Activated CD8-positive, alpha-beta memory T cell treated with anti-CD3 and anti-CD28 coated beads, Interleukin-2, amount 50 U/mL, for 4 hours (primary cell): ENCODE measurements at regions not wholly inside any gene's neighbourhood (a gene's known extent, or its start where the extent isn't known, plus 50 kb on each side); places are given as distances from the start of the nearest gene placed in this dataset.

Experiments
- DNase-seq: peaks from one replicate; pipeline ENCODE4 v3.0.0-alpha.2; 2020

DNA sequence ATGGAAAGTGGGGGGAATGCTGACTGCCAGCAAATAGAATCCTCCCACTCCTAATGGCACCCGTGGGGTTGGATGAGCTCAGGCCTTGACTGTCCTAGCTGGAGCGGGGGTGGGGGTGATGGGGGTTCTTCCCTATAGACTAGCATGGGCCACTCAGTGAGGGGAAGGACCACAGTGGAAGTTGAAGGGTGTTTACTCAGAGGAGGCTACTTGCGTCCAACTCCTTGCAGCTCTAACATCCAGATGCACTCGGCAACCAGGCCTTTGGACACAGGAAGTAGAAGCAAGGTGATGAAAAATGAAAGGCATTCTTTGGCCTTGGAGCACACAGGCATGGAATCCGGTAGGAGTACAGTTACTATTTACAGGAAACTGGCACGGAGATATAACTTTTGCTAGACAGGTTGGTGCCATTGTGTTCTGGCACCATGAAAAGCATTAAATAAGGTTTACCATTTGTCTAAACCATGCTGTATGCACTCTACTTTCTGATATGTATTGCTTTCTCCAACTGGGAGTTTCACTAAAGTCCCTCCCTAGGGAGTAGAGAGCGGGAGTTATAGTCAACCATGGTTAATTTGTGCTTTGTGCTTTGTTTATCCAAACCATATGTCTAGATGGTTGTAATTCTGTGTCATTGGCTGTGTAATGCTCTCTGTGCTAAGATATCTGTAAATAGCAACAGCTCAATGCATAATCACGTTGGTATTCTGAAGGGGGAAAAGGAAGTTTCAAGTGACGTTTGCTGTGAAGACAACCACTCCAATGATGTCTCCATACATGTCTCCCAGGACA is 125.3 kb downstream of the TSHZ3 start:
- no peak for DNase-seq

DNA sequence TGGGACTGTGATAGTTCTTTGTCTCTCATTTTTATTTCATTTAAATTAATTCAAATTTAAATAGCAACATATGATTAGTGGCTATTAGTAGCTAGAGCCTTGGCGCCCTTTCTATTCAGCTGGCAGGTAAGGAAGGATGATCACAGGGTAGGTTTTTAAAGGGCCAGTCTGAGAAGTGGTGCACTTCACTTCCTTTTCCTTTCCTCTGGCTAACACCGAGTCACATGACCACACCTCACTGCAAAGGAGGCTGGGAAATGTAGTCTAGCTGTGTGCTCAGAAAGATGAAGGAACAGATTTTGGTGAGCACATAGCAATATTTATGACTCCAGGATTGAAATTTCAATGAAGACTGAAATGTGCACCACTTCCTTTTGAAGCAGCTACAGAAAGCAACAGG is 128.7 kb downstream of the TSHZ3 start:
- DNase-seq = no peak

DNA sequence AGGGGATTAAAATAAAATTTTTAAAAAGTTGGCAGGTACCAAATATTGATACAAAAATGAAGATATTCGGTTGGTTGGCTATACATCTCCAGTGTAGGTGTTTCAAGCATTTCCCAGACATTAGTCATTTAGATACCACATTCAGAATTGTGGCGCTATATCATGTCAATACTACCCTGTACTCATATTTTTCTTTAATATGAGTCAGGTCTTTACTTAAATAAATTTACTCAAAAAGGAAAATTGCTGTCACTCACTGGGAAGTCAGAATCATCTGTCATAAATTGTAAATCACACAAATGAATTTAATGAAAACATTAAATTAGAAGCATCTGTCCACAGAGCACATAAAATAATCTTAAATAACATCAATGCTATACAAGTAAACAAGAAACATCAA is 134.2 kb downstream of the TSHZ3 start:
- no peak for DNase-seq

DNA sequence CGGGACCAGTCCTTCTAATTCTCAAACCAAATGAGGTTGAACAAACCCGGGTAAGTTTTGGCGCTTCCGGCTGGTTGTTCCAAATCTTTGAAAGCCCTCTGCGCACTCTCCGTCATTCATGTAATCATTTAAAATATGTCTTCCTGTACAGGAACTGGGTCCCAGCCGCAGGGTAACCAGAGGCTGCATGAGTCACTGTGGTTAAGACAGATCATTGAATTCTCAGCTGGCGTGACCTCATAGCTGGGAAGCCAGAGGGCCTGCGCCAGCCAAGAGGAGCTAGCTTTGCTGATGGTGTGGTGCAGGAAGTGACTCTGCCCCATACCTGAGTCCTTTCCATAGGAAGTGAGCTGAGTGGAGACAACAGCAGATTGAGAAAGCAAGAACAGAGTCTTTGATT is 135.2 kb downstream of the TSHZ3 start:
- DNase-seq = peak; percentile 78

DNA sequence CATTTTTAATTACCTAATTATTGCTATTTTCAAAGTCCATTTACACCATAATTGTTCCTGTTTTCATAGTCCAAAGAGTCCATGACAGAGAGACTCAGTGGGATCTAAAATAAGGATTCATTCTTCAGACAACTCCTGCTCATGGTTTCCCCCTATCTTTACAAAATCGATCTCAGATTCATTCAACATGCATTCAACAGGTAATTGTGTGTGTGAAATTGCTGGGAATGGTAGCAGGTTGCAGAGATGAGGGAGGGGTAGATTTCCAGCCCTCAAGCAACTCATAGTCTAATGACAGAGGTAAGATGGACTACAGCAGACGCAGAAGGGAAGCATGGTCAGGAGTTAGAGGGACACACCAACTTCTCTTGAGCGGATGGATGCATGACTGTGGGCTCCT is 138.1 kb downstream of the TSHZ3 start:
- DNase-seq = no peak

DNA sequence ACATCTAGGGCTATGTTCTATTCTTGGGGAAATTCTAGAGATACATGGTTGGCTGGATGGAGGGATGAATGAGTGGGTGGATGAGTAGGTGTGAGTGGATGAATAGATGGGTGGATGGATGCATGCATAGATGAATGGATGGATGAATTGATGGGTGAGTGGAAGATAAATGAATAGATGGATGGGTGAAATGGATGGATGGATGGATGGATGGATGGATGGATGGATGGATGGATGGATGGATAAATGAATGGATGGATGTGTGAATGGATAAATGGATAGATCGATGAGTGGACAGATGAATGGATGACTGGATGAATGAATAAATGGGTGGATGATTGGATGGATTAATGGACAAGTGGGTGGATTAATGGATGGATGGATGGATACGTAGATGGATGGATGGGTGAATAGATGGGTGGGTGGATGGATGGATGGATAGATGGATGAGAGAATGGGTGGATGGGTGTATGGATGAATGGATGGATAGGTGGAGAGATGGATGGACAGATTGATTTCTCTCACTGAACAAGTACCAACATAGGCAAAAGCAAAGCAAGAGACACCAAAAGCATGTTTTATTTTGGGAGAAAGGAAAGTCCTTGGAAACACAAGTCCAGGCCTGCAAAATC is 143.2 kb downstream of the TSHZ3 start:
- no peak for DNase-seq

DNA sequence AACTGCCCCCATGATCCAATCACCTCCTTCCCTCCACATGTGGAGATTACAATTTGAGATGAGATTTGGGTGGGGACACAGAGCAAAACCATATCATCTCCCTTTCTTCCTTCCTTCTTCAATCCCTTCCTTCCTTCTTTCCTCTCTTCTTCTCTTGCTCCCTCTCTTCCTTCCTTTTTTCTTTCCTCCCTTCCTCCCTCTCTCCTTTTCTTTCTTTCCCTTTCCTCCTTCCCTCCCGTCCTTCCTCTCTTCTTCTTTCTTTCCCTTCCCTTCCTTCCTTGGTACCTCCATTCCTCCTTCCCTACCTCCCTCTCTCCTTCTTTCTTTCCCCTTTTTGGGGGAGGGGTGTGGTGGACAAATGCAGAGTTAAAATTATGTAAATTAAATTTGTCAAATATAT is 145.1 kb downstream of the TSHZ3 start:
- no peak for DNase-seq

DNA sequence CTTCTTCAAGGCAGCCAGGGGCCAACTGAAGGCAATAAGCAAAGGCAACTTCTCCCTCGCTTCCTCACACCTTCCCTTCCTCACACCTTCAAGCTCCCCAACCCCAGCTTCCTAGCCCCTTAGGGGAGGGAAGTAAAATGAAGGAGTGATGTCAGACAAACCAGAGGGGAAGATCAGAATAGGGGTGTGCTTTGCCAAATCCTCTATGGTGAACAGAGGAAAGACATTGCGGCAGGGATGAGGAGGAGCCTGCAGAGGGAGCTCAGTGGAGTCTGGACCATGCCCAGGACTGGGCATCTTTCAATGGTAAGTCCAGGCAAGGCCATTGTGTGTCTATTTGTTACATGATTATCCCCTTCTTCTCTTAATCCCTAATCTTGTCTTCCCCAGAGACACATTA is 164.0 kb downstream of the TSHZ3 start:
- DNase-seq = no peak

DNA sequence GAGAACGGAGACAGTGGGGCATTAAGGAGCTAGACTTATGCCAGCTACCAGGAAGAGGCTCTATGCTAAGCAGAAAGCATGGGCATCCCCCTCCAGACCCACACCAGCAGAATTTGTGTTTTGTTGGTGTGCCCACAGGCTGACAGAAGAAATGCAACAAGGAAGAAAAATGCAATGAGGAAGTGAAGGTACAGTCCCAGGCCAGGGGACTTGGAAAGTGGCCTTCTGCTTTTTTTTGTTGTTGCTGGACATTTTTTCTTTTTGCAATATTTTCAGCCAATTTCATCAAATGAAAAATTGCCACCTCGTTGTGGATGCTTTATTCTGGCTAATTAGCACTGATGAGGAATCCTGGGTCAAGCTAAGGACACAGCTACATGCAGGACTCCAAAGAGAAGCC is 167.7 kb downstream of the TSHZ3 start:
- DNase-seq = no peak

DNA sequence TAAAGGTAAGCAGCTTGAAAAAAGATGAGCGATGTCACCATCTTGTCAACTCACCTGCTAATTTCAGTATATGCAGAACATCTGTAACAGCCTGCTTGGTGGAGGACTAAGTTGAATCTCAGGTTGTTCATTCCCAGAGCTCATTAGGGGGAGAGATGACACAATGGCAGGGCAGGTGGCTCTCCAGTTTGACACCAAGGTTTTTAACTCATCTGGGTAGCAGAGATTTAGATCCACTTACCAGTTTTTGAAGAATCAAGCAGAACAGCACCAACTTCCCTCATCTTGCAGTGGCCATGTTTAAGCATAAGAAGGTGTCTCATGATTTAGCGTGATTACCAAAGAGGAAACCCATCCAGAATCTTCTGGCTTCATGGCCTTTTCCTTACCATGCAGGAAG is 168.3 kb downstream of the TSHZ3 start:
- no peak for DNase-seq

DNA sequence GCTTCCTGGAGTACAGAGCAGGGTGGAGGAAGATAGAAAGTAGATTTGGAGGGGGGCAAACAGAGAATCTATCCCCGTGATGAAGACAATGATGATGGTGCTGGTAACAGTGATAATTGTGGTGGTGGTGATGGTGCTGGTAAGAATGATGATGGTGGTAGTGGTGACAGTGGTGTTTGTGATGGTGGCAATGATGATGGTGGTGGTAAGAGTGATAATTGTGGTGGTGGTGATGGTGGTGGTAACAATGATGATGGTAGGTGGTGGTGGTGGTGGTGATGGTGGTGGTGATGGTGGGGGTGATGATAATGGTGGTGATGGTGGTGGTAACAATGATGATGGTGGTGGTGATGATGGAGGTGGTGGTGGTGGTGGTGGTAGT is 169.8 kb downstream of the TSHZ3 start:
- no peak for DNase-seq

DNA sequence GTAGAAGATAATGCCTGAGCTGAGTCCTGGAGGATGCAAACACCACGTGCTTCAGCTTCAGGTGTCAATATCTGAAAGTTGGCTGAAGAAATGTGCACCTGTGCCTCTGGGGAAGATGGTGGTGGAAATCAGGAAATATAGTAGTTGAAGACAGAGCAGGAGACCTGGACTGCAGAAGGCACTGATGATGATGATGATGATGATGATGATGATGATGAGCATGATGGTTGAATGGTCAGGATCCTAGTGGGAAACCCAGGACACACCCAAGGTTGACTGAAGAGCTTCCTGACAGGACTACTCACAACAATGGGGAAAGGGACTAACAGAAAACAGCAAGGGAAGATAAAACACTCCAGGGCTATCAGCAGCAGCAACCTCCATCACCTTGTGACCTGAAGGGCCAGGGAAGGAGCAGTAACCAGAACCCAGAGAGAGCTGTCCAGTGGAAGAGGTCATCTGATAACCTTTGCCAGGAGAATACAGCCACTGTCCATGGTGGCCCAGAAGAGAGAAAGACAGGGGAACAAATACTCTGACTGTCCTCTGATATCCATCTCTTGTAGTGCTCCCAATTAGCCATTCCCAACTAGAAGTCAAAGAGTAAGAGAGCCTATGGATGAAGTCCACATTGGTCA is 170.3 kb downstream of the TSHZ3 start:
- DNase-seq = no peak

DNA sequence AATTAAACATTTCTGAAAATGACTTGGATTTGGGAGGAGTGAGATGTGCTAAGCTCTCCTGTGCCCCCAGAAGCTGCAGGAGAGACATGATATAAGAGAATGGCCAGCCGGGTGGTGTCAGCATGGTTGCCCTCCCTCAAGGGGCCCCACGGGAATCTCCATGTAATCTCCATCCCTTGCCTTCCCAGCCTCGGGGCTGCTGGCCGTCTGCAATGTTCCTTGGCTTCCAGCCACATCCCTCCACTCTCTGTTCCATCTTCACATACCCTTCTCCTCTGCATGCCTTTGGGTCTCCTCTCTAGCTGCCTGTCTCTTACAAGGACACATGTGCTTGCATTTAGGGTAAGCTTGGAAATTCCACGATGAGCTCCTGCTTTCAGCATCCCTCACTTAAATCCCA is 172.0 kb downstream of the TSHZ3 start:
- DNase-seq = no peak

DNA sequence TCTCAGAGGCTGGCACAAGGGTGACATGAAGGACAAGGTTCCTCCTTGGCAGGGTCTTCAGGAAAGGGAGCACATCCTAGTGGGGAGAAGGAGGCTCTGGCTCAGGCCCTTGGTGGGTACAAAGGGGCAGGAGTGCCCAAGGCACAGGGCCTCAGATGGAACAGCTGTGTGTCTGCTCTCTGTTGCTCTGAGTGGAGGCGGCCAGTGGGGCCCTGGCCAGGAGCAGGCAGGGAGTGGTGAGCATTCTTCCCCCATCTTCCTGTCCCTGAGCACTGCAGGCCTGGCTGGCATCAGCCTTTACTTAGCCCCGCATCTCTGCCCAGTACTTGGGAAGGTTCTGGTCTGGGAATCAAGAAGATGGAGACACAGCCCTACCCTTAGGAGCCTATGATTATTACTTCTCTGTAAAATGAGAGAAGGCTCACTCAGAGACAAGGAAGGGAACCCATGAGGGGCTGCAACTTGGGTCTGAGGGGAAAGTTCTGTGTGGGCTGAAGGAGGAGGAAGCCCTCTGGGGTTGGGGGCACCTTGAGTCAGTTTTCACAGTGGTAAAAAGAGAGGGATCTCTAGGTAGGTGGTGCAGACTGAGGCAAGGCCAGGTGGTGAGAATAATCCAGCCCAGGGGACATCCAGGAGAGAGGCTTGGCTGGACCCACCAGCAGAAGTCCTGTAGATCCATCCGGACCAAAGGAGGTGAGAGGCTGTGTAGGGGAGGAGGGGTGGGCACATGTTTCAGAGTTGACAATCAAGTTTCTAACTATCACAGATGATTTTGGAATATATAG is 173.5 kb downstream of the TSHZ3 start:
- DNase-seq = no peak

DNA sequence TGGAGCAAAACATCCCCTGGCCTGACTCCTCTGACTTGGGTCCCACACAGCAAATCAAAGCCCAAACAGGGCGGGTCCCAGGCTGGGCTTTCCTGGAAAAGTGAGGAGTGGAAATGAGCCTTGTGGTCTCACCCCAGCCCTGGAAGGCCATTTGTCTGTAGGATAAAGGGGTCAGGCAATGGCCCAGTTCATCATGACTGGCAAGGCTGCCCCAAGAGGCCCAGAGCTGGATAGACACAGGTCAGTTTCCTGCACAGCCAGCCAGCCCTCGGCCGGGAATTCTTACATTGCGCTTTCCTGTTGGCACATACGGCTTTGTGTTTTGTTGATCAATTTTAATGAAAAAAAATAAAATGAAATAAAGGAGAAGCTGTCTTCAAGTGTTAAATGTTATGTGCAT is 174.3 kb downstream of the TSHZ3 start:
- DNase-seq = no peak

DNA sequence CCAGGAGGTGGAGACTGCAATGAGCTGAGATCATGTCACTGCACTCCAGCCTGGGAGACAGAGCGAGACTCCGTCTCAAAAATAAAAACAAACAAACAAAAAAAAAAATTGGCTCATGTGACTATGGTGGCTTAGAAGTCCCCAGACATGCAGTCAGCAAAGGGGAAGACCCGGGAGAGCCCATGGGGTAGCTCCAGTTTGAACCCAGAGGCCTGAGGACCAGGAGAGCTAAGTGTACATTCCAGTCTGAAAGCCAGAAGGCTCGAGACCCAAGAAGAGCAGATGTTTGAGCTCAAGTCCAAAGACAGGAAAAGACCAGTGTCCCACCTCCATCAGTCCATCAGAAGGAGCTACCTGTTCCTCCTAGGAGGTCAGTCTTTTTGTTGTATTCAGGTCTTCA is 175.2 kb downstream of the TSHZ3 start:
- no peak for DNase-seq

DNA sequence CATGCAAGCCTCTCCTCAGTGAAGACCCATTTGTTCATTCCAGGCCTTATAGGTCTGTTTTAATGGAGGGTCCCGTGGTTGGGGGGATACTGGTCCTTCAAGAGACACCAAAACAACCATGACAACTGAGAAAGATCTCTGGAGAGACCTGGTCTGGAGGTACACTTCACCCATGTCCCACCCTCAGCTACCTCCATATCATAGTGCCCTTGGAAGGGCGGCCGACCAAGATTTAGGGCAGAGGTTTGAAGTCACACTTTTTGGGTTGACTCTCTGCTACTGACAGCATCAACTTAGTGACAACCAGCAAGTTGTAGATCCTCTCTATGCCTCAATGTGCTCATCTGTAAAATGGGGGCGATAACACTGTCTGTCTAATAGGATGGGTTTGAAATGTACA is 177.3 kb downstream of the TSHZ3 start:
- no peak for DNase-seq

DNA sequence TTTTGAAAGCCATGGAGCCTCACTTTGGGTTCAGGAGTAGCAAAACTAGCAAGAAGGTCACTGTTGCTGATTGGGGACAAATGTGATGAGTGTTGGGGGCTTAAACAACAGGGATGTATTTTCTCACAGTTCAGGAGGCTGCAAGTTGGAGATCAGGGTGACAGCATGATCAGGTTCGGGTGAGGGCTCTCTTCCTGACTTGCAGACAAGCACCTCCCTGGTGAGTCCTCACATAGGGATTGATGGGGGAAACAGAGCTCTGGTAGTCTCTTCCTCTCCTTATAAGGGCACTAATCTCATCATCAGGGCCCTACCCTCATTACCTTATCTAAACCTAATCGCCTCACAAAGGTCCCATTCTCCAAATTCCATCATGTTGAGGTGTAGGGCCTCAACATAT is 179.2 kb downstream of the TSHZ3 start:
- DNase-seq = no peak

DNA sequence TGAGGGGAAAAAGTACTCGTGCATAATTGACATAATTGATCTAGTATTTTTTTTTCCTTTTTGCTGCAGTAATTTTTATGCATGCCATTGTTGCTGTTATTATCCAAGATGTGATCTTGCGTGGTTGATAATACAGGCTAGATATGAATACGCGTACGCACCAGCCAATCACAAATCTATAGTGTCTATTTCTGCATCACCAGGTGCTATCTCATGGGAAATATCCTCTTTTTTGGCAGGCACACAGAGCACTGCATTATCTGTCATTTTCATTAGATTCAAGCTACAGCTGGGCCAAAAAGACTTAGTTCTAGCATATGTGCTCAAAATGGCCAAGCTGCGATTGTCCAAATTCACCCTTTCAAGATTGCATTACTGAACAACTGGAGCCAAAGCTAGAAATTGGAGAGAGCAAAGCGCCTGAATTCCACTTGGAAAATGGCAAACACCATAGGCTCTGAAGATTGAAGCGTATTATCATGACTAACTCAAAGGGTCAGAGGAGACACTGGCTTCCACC is 181.1 kb downstream of the TSHZ3 start:
- DNase-seq = no peak

DNA sequence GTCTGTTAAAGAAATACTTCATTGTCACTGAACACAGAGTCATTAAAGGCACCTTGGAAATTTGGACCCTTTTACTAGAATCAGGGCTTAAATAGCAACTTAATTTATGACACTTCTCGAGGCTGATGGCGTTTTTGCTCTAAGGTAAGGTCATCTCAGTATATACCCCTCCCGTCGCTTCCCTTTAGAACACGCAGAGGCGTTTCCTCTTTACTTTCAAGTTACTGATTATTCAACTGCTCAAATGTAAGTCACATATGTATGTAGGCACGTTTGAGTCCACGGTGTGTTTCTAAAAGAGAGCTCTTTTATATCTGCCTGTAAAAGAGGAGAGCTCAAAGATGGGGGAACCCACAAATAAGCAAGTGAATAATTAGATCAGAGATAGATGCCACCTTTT is 181.5 kb downstream of the TSHZ3 start:
- no peak for DNase-seq

DNA sequence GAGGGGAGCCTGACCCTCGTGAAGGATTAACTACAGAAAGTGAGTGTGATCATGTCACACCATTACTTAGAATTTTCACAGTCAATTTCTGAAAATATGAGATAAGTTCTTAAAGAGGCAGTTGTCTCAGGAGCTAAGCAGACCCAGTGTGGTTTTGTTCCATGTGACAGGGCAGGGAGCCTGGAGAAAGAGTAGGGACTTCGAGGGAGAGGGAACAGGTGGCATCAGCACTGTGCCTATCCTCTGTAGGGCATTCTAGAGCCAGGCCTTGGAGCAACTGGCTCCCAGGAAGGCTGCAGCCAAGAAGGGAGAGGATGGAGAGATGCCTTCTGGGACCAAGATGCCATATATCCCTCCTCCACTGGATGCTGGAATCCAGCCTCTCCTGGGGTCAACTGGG is 183.0 kb downstream of the TSHZ3 start:
- no peak for DNase-seq

DNA sequence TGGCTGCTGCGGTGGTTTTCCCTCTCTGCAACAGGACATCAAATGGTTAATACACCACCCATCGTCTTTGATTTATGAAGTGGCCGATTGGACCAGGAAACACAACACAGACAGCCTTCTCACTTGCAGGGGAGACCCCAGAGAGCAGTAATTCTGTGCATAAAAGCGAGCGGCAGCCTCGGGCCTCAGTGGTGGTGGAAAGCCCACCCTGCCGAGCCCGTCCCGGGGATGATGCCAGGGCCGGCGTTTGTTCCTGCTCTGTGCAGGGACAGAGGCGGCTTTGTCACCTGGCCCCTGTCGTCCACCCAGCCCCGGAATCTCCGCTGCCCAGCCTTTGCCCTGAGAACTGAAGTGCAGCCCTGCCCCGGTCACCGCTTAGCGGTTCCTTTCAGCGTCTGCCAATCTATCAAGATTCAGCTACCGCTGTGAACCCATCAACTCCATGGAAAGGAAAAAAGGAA is 184.4 kb downstream of the TSHZ3 start:
- no peak for DNase-seq

DNA sequence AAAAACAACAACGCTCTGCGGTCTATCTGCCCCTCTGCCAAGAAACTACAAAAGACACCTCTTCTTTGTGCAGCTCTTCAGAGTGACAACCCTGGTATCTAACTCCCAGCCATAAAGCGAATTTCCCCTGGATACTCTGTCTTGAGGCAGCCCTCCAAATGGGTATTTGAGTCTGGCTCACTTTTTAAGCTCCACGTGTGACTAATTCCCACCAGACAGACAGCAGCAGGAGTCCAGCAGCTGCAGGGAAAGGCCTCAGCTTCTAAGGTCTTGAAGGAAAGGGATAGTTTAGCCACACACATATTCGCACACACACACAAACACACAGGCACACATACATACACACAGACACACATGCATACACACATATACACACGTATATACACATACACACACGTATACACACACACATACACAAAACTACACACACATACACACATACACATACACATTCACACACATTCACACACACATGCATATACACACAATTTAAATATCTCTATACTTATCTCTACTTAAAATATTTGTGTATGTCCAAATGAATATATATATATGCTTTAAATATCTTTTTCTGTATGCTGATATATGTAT is 188.8 kb downstream of the TSHZ3 start:
- DNase-seq = no peak
